Ovary (tissue), 7 donors: ENCODE measurements at regions not wholly inside any gene's neighbourhood (a gene's known extent, or its start where the extent isn't known, plus 50 kb on each side); places are given as distances from the start of the nearest gene placed in this dataset.

ENCODE experiments used
- DNase-seq, 5 donors: peaks; one replicate each; pipeline ENCODE4 v3.0.0-alpha.2; 2019 to 2020
- H3K27ac ChIP-seq, 2 donors: fragments of 200-600 bp; one replicate each; pipeline versions ENCODE4 v1.5.1 to v1.8.0; 2019 to 2022
- H3K27me3 ChIP-seq: fragments of 200-600 bp; one replicate; pipeline ENCODE4 v1.8.0; 2022
- H3K36me3 ChIP-seq: fragments of 200-600 bp; sonication (generic); one replicate; pipeline ENCODE4 v1.5.1; 2019
- H3K4me1 ChIP-seq: one replicate; pipeline ENCODE4 v1.8.1; 2013; ENCODE audit warnings: mild to moderate bottlenecking, moderate library complexity; ENCODE audit not compliant: insufficient read depth
- H3K4me3 ChIP-seq: fragments of 200-600 bp; sonication (generic); one replicate; pipeline ENCODE4 v1.5.1; 2017
- H3K9me3 ChIP-seq, 2 donors: fragments of 200-600 bp in 1 of 2; sonication (generic) in 1 of 2; one replicate each; pipeline versions ENCODE4 v1.5.1 to v1.8.1; 2013 to 2019; ENCODE audit warnings: mild to moderate bottlenecking in 1 of 2, moderate library complexity in 1 of 2
- CTCF ChIP-seq, 3 donors: fragments of 450-650 bp in 2 of 3; fragments of 200-600 bp in 1 of 3; IDR thresholded peaks; one replicate each; pipeline versions ENCODE4 v1.5.1 to v1.8.0; 2016 to 2022; ENCODE audit warnings: antibody characterized with exemption in 3 of 3, mild to moderate bottlenecking in 1 of 3
- EP300 ChIP-seq: sonication (generic); formaldehyde crosslinking; IDR thresholded peaks from one replicate; pipeline ENCODE4 v1.6.1; 2017; ENCODE audit warnings: antibody characterized with exemption
- POLR2A ChIP-seq: fragments of 450-650 bp; IDR thresholded peaks from one replicate; pipeline ENCODE4 v1.6.1; 2017; ENCODE audit warnings: antibody characterized with exemption, mild to moderate bottlenecking, moderate library complexity
- WGBS, 3 donors: extraction: QIAGEN DNeasy Blood & Tissue Kit in 1 of 3; methylation state at CpG; one replicate each; pipeline versions ENCODE4 v1.1.5 to v1.1.7; 2013 to 2017; 5-methylcytosine and 5-hydroxymethylcytosine counted together
- intact Hi-C, 4 donors: fragments of 100-400 bp; cut with DNase I; formaldehyde crosslinking; loops; one replicate each; pipeline versions ENCODE4 v1.11.0 to v1.15.1; 2022 to 2023
- donor health status: DM: no; HTN: no; CAD: no; lungs with moderate emphysema.
- donor health status: DM: no; HTN: no; CAD: no.
- donor health status: Bipolar disorder and iron deficiency.
- donor health status: DM: no; HTN: no; CAD: no.
- donor health status: DM: yes; HTN: yes; CAD: no.

- DNase-seq: no peak
- Histone ChIP-seq H3K36me3 (no peaks in the 10 kb centered on the region), H3K4me1 (peaks cover 3% of the 10 kb centered on the region), H3K4me3 (no peak overlapping the region), H3K27ac (no peak overlapping the region), H3K9me3 (no peaks in the 10 kb centered on the region), H3K27me3 (no peaks in the 10 kb centered on the region)
- intact Hi-C loops: loop anchor here in 1 of 4 donors (10.0 kb wide), 1 partner anchor 362 kb away; the partner anchor contains the start of gene ZNF783
- WGBS, 3 donors: 80 to 84% (median 81%) methylated on average over 10 of the region's 10 CpGs
- TF ChIP-seq EP300: no peak
- no peak for TF ChIP-seq CTCF (IDR thresholded peaks at IDR 0.05)
- no peak for TF ChIP-seq POLR2A
Observed at GRCh38 chr7:149626972-149627371, 129.4 kb upstream of the ZNF746 start.

GRCh38 chr7:149625947-149626392 lies 128.4 kb upstream of the ZNF746 start:
- no peaks in the 10 kb centered on the region for H3K9me3 ChIP-seq
- no peaks in the 10 kb centered on the region for H3K36me3 ChIP-seq
- intact Hi-C loops: loop anchor here in 1 of 4 donors (10.0 kb wide), 1 partner anchor 361 kb away; the partner anchor contains the start of gene ZNF783
- TF ChIP-seq POLR2A (no peak), EP300 (no peak), CTCF (IDR thresholded peaks at IDR 0.05) (no peak)
- peaks cover 3% of the 10 kb centered on the region for H3K4me1 ChIP-seq
- H3K27me3 ChIP-seq: no peaks in the 10 kb centered on the region
- peak in 1 of 5 donors; percentile 25 for DNase-seq
- H3K4me3 ChIP-seq: no peak overlapping the region
- peak overlapping the region in 1 of 2 donors; percentile 70 for H3K27ac ChIP-seq
- 36 to 52% (median 42%) methylated on average over 7 of the region's 7 CpGs for WGBS, 3 donors

DNA sequence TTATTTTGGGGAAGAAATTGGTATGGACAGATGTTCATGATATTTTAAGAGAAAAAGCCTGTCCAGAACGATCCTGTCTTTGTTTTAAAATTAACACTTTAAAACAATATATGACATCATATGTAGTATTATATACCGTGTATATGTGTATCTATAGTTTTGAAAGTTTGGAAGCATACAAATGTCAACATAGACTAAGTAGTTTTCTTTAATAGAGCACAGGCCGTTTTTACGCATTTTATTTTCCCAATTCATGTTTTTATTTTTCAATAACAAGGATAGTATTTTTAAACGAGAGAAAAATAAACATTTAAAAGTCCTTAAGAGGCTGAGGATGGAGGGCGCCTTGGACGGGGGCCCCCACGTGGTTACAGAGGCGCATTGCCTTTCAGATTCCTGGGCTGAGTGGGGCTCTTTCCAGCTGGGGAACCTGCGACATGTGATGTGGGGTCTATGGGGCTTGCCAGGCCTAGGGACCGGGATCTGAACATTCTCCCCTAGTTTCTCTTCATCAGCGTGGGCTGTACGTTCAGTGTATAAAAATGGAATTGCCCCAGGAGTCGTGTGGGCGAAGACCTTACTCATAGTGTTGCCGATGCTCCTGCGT lies 127.8 kb upstream of the ZNF746 start:
- H3K4me3 ChIP-seq: peak overlapping the region; percentile 99
- no peaks in the 10 kb centered on the region for H3K36me3 ChIP-seq
- TF ChIP-seq POLR2A (no peak), CTCF (IDR thresholded peaks at IDR 0.05) (peak in 2 of 3 donors; percentile 21 to 25)
- no peaks in the 10 kb centered on the region for H3K27me3 ChIP-seq
- intact Hi-C loops: loop anchor here in 1 of 4 donors (10.0 kb wide), 1 partner anchor 361 kb away; the partner anchor contains the start of gene ZNF783
- H3K27ac ChIP-seq: peak overlapping the region in 1 of 2 donors; percentile 70
- 22 to 54% (median 30%) methylated on average over 17 of the region's 17 CpGs for WGBS, 3 donors
- H3K4me1 ChIP-seq: peaks cover 3% of the 10 kb centered on the region
- DNase-seq: peak; percentile 46 to 73 (median 50)
- H3K9me3 ChIP-seq: no peaks in the 10 kb centered on the region

- peak; percentile 85 to 93 (median 89) for DNase-seq
- Histone ChIP-seq H3K27ac (peak overlapping the region; percentile 70), H3K4me1 (peaks cover 3% of the 10 kb centered on the region), H3K9me3 (no peaks in the 10 kb centered on the region), H3K27me3 (no peaks in the 10 kb centered on the region), H3K36me3 (no peaks in the 10 kb centered on the region), H3K4me3 (peak overlapping the region; percentile 99)
- WGBS, 3 donors: 1% methylated on average over 82 to 97 of the region's 97 CpGs
- intact Hi-C loops: loop anchor here in 2 of 4 donors (5.0 to 10.0 kb wide), 3 partner anchors 122 to 360 kb away; partner anchors contain the start of gene ZNF783 (in 1 of the 2)
- TF ChIP-seq POLR2A (peak; percentile 54), EP300 (no peak), CTCF (IDR thresholded peaks at IDR 0.05) (peak; percentile 94 to 99 (median 94))
Observed at GRCh38 chr7:149624419-149625339, 127.1 kb upstream of the ZNF746 start.
